CD14-positive monocyte (primary cell): ENCODE measurements at regions not wholly inside any gene's neighbourhood (a gene's known extent, or its start where the extent isn't known, plus 50 kb on each side); places are given as distances from the start of the nearest gene placed in this dataset.

ENCODE experiments used
- DNase-seq, 3 donors: peaks; one replicate each; pipeline ENCODE4 v3.0.0-alpha.2; 2011 to 2022
- H2AFZ ChIP-seq: 2 replicates; pipeline ENCODE4 v1.6.0; 2012; ENCODE audit warnings: mild to moderate bottlenecking, low read depth, low read length, inconsistent platforms; ENCODE audit not compliant: insufficient read depth, poor library complexity, severe bottlenecking
- H3K27ac ChIP-seq, 2 donors: 1 replicate in 1 of 2; 2 replicates in 1 of 2; pipeline ENCODE4 v1.5.1; 2012 to 2013; ENCODE audit warnings: low read length in 2 of 2, control low read depth in 1 of 2, inconsistent platforms in 1 of 2, low read depth in 1 of 2, mild to moderate bottlenecking in 1 of 2
- H3K27me3 ChIP-seq, 2 donors: one replicate each; pipeline versions ENCODE4 v1.6.0 to v1.6.1; 2011 to 2013; ENCODE audit warnings: low read length in 2 of 2; ENCODE audit not compliant: control insufficient read depth in 2 of 2, insufficient read depth in 2 of 2
- H3K36me3 ChIP-seq, 2 donors: replicated peaks in 1 of 2; 1 replicate in 1 of 2; 2 replicates in 1 of 2; pipeline versions ENCODE4 v1.5.1 to v1.6.1; 2012 to 2013; ENCODE audit warnings: low read length in 2 of 2, control low read depth in 1 of 2, inconsistent platforms in 1 of 2, mild to moderate bottlenecking in 1 of 2; ENCODE audit not compliant: insufficient read depth in 2 of 2, control insufficient read depth in 1 of 2
- H3K4me1 ChIP-seq, 2 donors: 1 replicate in 1 of 2; 2 replicates in 1 of 2; pipeline versions ENCODE4 v1.5.1 to v1.6.1; 2012 to 2013; ENCODE audit warnings: low read length in 2 of 2, control low read depth in 1 of 2, inconsistent platforms in 1 of 2, mild to moderate bottlenecking in 1 of 2, moderate library complexity in 1 of 2; ENCODE audit not compliant: insufficient read depth in 2 of 2, control insufficient read depth in 1 of 2
- H3K4me2 ChIP-seq: replicated peaks from 2 replicates; pipeline ENCODE3; 2012; ENCODE audit warnings: low read length, moderate library complexity, mild to moderate bottlenecking; ENCODE audit not compliant: poor library complexity, severe bottlenecking; ENCODE audit errors: extremely low read depth
- H3K4me3 ChIP-seq, 3 experiments: fragments of 200-600 bp in 1 of 3; sonication (generic) in 1 of 3; replicated peaks in 1 of 3; 1 replicate in 2 of 3; 2 replicates in 1 of 3; pipeline ENCODE4 v1.5.1; 2011 to 2013; ENCODE audit warnings: low read length in 3 of 3, mild to moderate bottlenecking in 3 of 3, control low read depth in 2 of 3, low read depth in 2 of 3, inconsistent platforms in 1 of 3, moderate library complexity in 1 of 3
- H3K79me2 ChIP-seq: 2 replicates; pipeline ENCODE4 v1.6.0; 2012; ENCODE audit warnings: mild to moderate bottlenecking, control low read depth, inconsistent platforms, low read length, moderate library complexity; ENCODE audit not compliant: insufficient read depth
- H3K9ac ChIP-seq: 2 replicates; pipeline ENCODE4 v1.6.0; 2017; ENCODE audit warnings: low read length, mild to moderate bottlenecking; ENCODE audit not compliant: insufficient read depth, poor library complexity, severe bottlenecking
- H3K9me3 ChIP-seq, 2 donors: replicated peaks in 1 of 2; 1 replicate in 1 of 2; 2 replicates in 1 of 2; pipeline versions ENCODE4 v1.5.1 to v1.6.1; 2012 to 2013; ENCODE audit warnings: low read length in 2 of 2, control low read depth in 1 of 2; ENCODE audit not compliant: control insufficient read depth in 1 of 2, insufficient read depth in 1 of 2
- H4K20me1 ChIP-seq: 2 replicates; pipeline ENCODE4 v1.6.0; 2012; ENCODE audit warnings: mild to moderate bottlenecking, low read length, control low read depth, moderate library complexity; ENCODE audit not compliant: insufficient read depth
- H3K27ac Mint-ChIP-seq, 7 donors: one replicate each; pipeline ENCODE4 v1.8.0; 2020; ENCODE audit warnings: mild to moderate bottlenecking in 7 of 7, mixed read lengths in 7 of 7, moderate library complexity in 6 of 7, inconsistent platforms in 2 of 7
- H3K27me3 Mint-ChIP-seq, 3 donors: one replicate each; pipeline ENCODE4 v1.8.0; 2021 to 2022; ENCODE audit warnings: low read depth in 3 of 3, mild to moderate bottlenecking in 3 of 3, mixed read lengths in 3 of 3, moderate library complexity in 3 of 3, inconsistent platforms in 1 of 3
- H3K36me3 Mint-ChIP-seq, 2 donors: one replicate each; pipeline ENCODE4 v1.8.0; 2020; ENCODE audit warnings: mixed read lengths in 2 of 2, inconsistent platforms in 1 of 2, mild to moderate bottlenecking in 1 of 2
- H3K4me1 Mint-ChIP-seq: one replicate; pipeline ENCODE4 v1.8.0; 2020; ENCODE audit warnings: mild to moderate bottlenecking, mixed read lengths
- H3K4me3 Mint-ChIP-seq, 2 donors: one replicate each; pipeline ENCODE4 v1.8.0; 2020; ENCODE audit warnings: mild to moderate bottlenecking in 2 of 2, mixed read lengths in 2 of 2, moderate library complexity in 1 of 2
- H3K9me3 Mint-ChIP-seq, 7 donors: one replicate each; pipeline ENCODE4 v1.8.0; 2020 to 2022; ENCODE audit warnings: mixed read lengths in 7 of 7, mild to moderate bottlenecking in 6 of 7, moderate library complexity in 6 of 7, inconsistent platforms in 2 of 7
- CTCF ChIP-seq: fragments of 200-600 bp; IDR thresholded peaks from one replicate; pipeline ENCODE4 v1.8.0; 2022; ENCODE audit warnings: antibody characterized with exemption, mild to moderate bottlenecking
- WGBS: methylation state at CpG from one replicate; pipeline ENCODE4 v1.1.5; 2013; ENCODE audit warnings: missing lambda C conversion rate; ENCODE audit not compliant: insufficient coverage; 5-methylcytosine and 5-hydroxymethylcytosine counted together
- intact Hi-C, 2 donors: fragments of 100-400 bp; cut with micrococcal nuclease; formaldehyde crosslinking; loops; one replicate each; pipeline versions ENCODE4 v1.15.0 to v1.15.1; 2023

- Histone ChIP-seq H4K20me1 (no peaks in the 10 kb centered on the region), H3K4me3 (no peak overlapping the region), H2AFZ (no peak overlapping the region), H3K27me3 (no peaks in the 10 kb centered on the region), H3K4me2 (no peak overlapping the region), H3K27ac (no peak overlapping the region), H3K79me2 (no peaks in the 10 kb centered on the region), H3K9me3 (no peaks in the 10 kb centered on the region), H3K4me1 (peaks cover 5 to 13% of the 10 kb centered on the region in 2 donors), H3K36me3 (no peaks in the 10 kb centered on the region), H3K9ac (no peak overlapping the region)
- 100% methylated on average over 1 of the region's 3 CpGs for WGBS
- TF ChIP-seq CTCF = no peak
- Mint-ChIP-seq H3K4me1 (peaks cover 4% of the 10 kb centered on the region), H3K4me3 (no peak overlapping the region), H3K36me3 (no peaks in the 10 kb centered on the region), H3K27ac (no peak overlapping the region), H3K9me3 (peaks cover 0 to 5% (median 0%) of the 10 kb centered on the region in 7 donors), H3K27me3 (peaks cover 0 to 1% (median 0%) of the 10 kb centered on the region in 3 donors)
- DNase-seq = no peak
- intact Hi-C loops = no loop called here
Measured at GRCh38 chr13:89977203-89977602, 1370.3 kb upstream of the MIR17HG start.

DNA sequence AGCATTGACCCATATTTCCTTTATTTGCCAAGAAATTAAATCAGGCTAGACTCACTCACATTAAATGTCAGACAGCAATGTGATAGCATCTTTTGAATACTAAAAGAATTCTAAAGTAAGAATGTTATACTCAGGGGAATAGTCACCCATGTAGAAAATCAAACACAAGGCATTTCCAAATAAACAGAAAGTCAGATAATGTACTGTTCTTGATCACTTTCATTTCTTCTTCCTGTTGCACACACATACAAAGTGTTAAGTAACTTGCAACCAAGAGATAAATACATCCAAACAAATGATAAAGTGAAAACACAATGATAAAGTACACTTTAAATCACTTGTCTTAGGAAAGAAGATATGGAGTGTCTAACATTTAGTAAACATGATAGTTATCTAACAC lies 1366.6 kb upstream of the MIR17HG start:
- peak in 1 of 3 donors; percentile 4 for DNase-seq
- H4K20me1 ChIP-seq = no peaks in the 10 kb centered on the region
- no peak overlapping the region for H3K4me3 Mint-ChIP-seq
- TF ChIP-seq CTCF = no peak
- H3K36me3 ChIP-seq = no peaks in the 10 kb centered on the region
- peaks cover 0 to 1% (median 0%) of the 10 kb centered on the region in 3 donors for H3K27me3 Mint-ChIP-seq
- H2AFZ ChIP-seq = no peak overlapping the region
- H3K4me1 ChIP-seq = peaks cover 15 to 26% of the 10 kb centered on the region in 2 donors
- H3K4me3 ChIP-seq = no peak overlapping the region
- H3K9me3 Mint-ChIP-seq = peaks cover 0 to 5% (median 2%) of the 10 kb centered on the region in 7 donors
- intact Hi-C loops = no loop called here
- H3K27me3 ChIP-seq = no peaks in the 10 kb centered on the region
- no peaks in the 10 kb centered on the region for H3K79me2 ChIP-seq
- H3K36me3 Mint-ChIP-seq = no peaks in the 10 kb centered on the region
- H3K27ac ChIP-seq = peak overlapping the region in 1 of 2 donors; percentile 58
- H3K9me3 ChIP-seq = no peaks in the 10 kb centered on the region
- H3K9ac ChIP-seq = no peak overlapping the region
- peaks cover 17% of the 10 kb centered on the region for H3K4me1 Mint-ChIP-seq
- H3K27ac Mint-ChIP-seq = peak overlapping the region in 1 of 7 donors; percentile 60
- no peak overlapping the region for H3K4me2 ChIP-seq
